ENCODE measurements at regions not wholly inside any gene's neighbourhood (a gene's known extent, or its start where the extent isn't known, plus 50 kb on each side); places are given as distances from the start of the nearest gene placed in this dataset.
"Not testable (repeated sequence)": the region's sequence is repeated elsewhere in the genome, so short reads cannot be mapped to it uniquely, and the experiment has no call there.

GRCh38 chr3:166829896-166830295, 550.2 kb downstream of the ZBBX start:
- no peak overlapping the region for H3K4me2 ChIP-seq (replicated peaks; ENCODE audit: extremely low read depth, low read length, poor library complexity, severe bottlenecking)
- no CpG with 5 or more reads among the region's 3 CpGs for WGBS (ENCODE audit: insufficient coverage)
- no peaks in the 10 kb centered on the region for H3K79me2 ChIP-seq (ENCODE audit: insufficient read depth, low read length)
- H3K4me1 ChIP-seq (ENCODE audit: control insufficient read depth in 1 of 2, insufficient read depth in 2 of 2, low read length in 2 of 2): no peaks in the 10 kb centered on the region
- no peak for DNase-seq
- no peak overlapping the region for H3K27ac Mint-ChIP-seq
- H3K27me3 Mint-ChIP-seq (ENCODE audit: low read depth in 3 of 3): no peaks in the 10 kb centered on the region
- intact Hi-C loops (cut with micrococcal nuclease): no loop called here
- H3K36me3 Mint-ChIP-seq: no peaks in the 10 kb centered on the region
- H3K4me3 ChIP-seq (replicated peaks in 1 of 3; ENCODE audit: low read depth in 2 of 3, low read length in 3 of 3): no peak overlapping the region
- TF ChIP-seq, protein P1, sequence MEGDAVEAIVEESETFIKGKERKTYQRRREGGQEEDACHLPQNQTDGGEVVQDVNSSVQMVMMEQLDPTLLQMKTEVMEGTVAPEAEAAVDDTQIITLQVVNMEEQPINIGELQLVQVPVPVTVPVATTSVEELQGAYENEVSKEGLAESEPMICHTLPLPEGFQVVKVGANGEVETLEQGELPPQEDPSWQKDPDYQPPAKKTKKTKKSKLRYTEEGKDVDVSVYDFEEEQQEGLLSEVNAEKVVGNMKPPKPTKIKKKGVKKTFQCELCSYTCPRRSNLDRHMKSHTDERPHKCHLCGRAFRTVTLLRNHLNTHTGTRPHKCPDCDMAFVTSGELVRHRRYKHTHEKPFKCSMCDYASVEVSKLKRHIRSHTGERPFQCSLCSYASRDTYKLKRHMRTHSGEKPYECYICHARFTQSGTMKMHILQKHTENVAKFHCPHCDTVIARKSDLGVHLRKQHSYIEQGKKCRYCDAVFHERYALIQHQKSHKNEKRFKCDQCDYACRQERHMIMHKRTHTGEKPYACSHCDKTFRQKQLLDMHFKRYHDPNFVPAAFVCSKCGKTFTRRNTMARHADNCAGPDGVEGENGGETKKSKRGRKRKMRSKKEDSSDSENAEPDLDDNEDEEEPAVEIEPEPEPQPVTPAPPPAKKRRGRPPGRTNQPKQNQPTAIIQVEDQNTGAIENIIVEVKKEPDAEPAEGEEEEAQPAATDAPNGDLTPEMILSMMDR (IDR thresholded peaks at IDR 0.05): no peak
- H3K4me1 Mint-ChIP-seq: no peaks in the 10 kb centered on the region
- H3K4me3 Mint-ChIP-seq: no peak overlapping the region
- H3K27me3 ChIP-seq (ENCODE audit: control insufficient read depth in 2 of 2, insufficient read depth in 2 of 2, low read length in 2 of 2): no peaks in the 10 kb centered on the region
- H3K9ac ChIP-seq (ENCODE audit: insufficient read depth, low read length, poor library complexity, severe bottlenecking): no peak overlapping the region
- peaks cover 3 to 19% (median 9%) of the 10 kb centered on the region in 7 donors for H3K9me3 Mint-ChIP-seq
- H2AFZ ChIP-seq (ENCODE audit: insufficient read depth, low read depth, low read length, poor library complexity, severe bottlenecking): no peak overlapping the region
- peaks cover 0 to 8% of the 10 kb centered on the region in 2 donors for H3K9me3 ChIP-seq (replicated peaks in 1 of 2; ENCODE audit: control insufficient read depth in 1 of 2, insufficient read depth in 1 of 2, low read length in 2 of 2)
- H3K27ac ChIP-seq (ENCODE audit: low read depth in 1 of 2, low read length in 2 of 2): no peak overlapping the region
- H3K36me3 ChIP-seq (replicated peaks in 1 of 2; ENCODE audit: control insufficient read depth in 1 of 2, insufficient read depth in 2 of 2, low read length in 2 of 2): no peaks in the 10 kb centered on the region
- H4K20me1 ChIP-seq (ENCODE audit: insufficient read depth, low read length): no peaks in the 10 kb centered on the region

- no peak overlapping the region for H3K4me2 ChIP-seq (replicated peaks; ENCODE audit: extremely low read depth, low read length, poor library complexity, severe bottlenecking)
- intact Hi-C loops (cut with micrococcal nuclease): no loop called here
- H2AFZ ChIP-seq (ENCODE audit: insufficient read depth, low read depth, low read length, poor library complexity, severe bottlenecking): no peak overlapping the region
- TF ChIP-seq, protein P1 (IDR thresholded peaks at IDR 0.05): no peak
- H3K27ac ChIP-seq (ENCODE audit: low read depth in 1 of 2, low read length in 2 of 2): no peak overlapping the region
- peaks cover 0 to 4% of the 10 kb centered on the region in 2 donors for H3K9me3 ChIP-seq (replicated peaks in 1 of 2; ENCODE audit: control insufficient read depth in 1 of 2, insufficient read depth in 1 of 2, low read length in 2 of 2)
- no peak overlapping the region for H3K9ac ChIP-seq (ENCODE audit: insufficient read depth, low read length, poor library complexity, severe bottlenecking)
- no peaks in the 10 kb centered on the region for H4K20me1 ChIP-seq (ENCODE audit: insufficient read depth, low read length)
- H3K4me1 ChIP-seq (ENCODE audit: control insufficient read depth in 1 of 2, insufficient read depth in 2 of 2, low read length in 2 of 2): no peaks in the 10 kb centered on the region
- no peaks in the 10 kb centered on the region for H3K36me3 ChIP-seq (replicated peaks in 1 of 2; ENCODE audit: control insufficient read depth in 1 of 2, insufficient read depth in 2 of 2, low read length in 2 of 2)
- no peak overlapping the region for H3K4me3 Mint-ChIP-seq
- H3K27ac Mint-ChIP-seq: no peak overlapping the region
- H3K79me2 ChIP-seq (ENCODE audit: insufficient read depth, low read length): no peaks in the 10 kb centered on the region
- peaks cover 2 to 7% (median 4%) of the 10 kb centered on the region in 7 donors for H3K9me3 Mint-ChIP-seq
- no peaks in the 10 kb centered on the region for H3K27me3 Mint-ChIP-seq (ENCODE audit: low read depth in 3 of 3)
- H3K4me3 ChIP-seq (replicated peaks in 1 of 3; ENCODE audit: low read depth in 2 of 3, low read length in 3 of 3): no peak overlapping the region
- H3K27me3 ChIP-seq (ENCODE audit: control insufficient read depth in 2 of 2, insufficient read depth in 2 of 2, low read length in 2 of 2): no peaks in the 10 kb centered on the region
- no peaks in the 10 kb centered on the region for H3K4me1 Mint-ChIP-seq
- no peak for DNase-seq
- no peaks in the 10 kb centered on the region for H3K36me3 Mint-ChIP-seq
Measured at GRCh38 chr3:166818464-166818863, 561.6 kb downstream of the ZBBX start.

GRCh38 chr3:166817269-166817668, 562.8 kb downstream of the ZBBX start:
- DNase-seq; H3K9ac ChIP-seq (ENCODE audit: insufficient read depth, low read length, poor library complexity, severe bottlenecking); H3K27me3 ChIP-seq (ENCODE audit: control insufficient read depth in 2 of 2, insufficient read depth in 2 of 2, low read length in 2 of 2); H3K79me2 ChIP-seq (ENCODE audit: insufficient read depth, low read length); H3K27ac ChIP-seq (ENCODE audit: low read depth in 1 of 2, low read length in 2 of 2); H3K27me3 Mint-ChIP-seq (ENCODE audit: low read depth in 3 of 3); H3K27ac Mint-ChIP-seq; intact Hi-C loops (cut with micrococcal nuclease); H3K4me3 Mint-ChIP-seq; H3K9me3 ChIP-seq (replicated peaks in 1 of 2; ENCODE audit: control insufficient read depth in 1 of 2, insufficient read depth in 1 of 2, low read length in 2 of 2); H4K20me1 ChIP-seq (ENCODE audit: insufficient read depth, low read length); H3K4me1 ChIP-seq (ENCODE audit: control insufficient read depth in 1 of 2, insufficient read depth in 2 of 2, low read length in 2 of 2); H3K4me1 Mint-ChIP-seq; H3K4me3 ChIP-seq (replicated peaks in 1 of 3; ENCODE audit: low read depth in 2 of 3, low read length in 3 of 3); H3K4me2 ChIP-seq (replicated peaks; ENCODE audit: extremely low read depth, low read length, poor library complexity, severe bottlenecking); H3K9me3 Mint-ChIP-seq; H2AFZ ChIP-seq (ENCODE audit: insufficient read depth, low read depth, low read length, poor library complexity, severe bottlenecking); H3K36me3 Mint-ChIP-seq; H3K36me3 ChIP-seq (replicated peaks in 1 of 2; ENCODE audit: control insufficient read depth in 1 of 2, insufficient read depth in 2 of 2, low read length in 2 of 2): not testable (repeated sequence)
- WGBS (ENCODE audit: insufficient coverage): no CpG with 5 or more reads among the region's 6 CpGs

Measured in CD14-positive monocyte (primary cell).